GM21528 (cell line): ENCODE measurements at regions not wholly inside any gene's neighbourhood (a gene's known extent, or its start where the extent isn't known, plus 50 kb on each side); places are given as distances from the start of the nearest gene placed in this dataset.

Experiments
- ATAC-seq: cut with Tn5 transposase; IDR thresholded peaks from one replicate; pipeline ENCODE4 v1.9.1; 2021; ENCODE audit warnings: mild to moderate bottlenecking, moderate library complexity; ENCODE audit not compliant: unreplicated experiment, low FRiP score

DNA sequence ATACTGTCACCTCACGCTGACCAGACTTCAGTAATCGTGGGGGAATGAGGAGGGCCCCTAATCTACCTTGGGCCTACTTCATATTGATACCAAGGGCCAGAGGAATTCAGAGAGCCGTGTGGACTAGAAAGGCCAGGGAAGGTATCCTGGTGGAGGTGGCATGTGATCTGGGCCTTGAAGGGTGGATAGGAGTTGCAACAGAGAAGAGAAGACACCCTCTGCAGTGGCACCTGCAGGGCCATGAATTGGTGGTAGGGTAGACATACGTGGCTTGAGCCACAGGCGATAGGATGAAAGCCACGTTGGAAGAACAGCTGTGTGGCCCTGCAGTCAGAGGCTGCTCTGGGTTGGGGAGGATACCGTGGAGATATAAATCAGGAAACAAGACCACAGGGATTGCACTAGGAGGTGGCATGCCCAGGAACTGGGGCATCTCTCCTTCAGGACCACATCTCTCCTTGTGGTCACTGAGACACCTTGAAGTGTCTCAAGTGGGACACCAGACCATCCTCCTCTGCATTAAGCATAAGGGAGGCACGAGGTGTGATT is 141.4 kb downstream of the CYP26B1 start:
- ATAC-seq, result no peak

DNA sequence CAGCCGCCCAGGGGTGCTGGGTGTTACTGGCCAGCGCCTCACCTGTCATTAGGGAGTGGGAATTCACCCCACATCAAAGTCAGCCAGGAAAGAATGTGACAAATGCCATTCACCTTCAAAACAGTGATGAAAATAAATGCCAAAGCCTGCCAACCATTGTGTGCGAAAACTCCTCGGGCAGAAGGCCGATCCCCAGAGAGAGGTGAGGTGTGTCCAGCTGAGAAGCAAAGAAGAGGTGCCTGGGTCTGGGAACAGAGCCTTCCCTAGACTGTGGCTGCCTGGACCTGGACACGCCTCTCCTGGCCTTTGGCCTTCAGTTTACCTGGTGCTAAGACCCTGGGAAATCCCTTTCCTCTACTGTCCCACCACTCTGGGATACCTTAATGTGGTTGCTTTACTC is 142.7 kb downstream of the CYP26B1 start:
- no peak for ATAC-seq

DNA sequence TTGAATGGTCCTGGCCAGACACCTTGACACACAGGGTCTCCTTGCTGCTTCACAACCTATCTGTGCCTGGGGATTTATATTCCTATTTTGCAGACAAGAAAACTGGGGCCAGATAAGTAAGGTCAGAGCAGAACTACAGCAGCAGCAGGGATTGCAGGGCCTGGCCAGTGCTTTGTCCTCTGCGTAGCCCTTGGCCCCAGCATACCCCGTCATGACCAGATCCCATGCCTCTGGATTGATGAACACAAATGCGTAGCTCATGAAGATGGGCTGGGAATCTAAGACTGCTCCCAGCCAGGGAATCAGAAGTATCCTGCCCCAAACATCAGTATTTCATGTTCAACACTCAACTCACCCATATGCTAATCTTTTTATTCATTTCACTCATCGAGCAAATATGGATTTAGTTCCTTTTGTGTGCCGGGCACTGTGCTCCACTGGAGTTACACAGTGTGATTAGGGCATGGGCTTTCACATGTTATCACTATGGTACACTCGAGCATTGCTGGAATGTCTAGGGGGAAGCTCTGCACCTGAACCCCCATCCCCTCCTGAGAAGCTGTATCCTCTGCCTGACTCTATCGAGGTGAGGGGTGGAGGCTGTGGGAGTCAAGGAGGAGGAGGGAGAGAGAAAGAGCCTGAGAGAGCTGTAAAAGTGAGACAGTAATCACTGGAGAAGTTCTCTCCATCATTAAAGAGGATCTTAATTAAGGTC is 143.3 kb downstream of the CYP26B1 start:
- no peak for ATAC-seq

DNA sequence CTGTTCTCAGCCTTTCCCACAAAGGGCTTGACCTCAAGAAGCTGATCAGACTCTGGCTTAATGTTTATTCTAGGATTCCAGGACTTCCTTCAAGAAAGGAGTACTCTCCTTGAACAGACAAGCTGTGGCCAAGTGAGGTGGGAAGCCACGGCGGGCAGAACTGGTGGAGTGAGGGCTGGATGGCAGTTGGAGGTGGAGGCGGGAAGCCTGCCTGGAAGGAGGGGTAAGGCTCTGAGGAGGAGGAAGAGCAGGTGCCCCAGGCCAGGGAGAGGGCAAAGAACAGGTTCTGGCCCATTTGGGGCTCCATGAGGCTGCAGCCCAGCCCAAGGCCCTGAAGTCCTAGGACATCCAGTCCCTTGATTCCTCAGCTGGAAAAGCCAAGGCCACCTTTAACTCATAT is 143.9 kb downstream of the CYP26B1 start:
- no peak for ATAC-seq

DNA sequence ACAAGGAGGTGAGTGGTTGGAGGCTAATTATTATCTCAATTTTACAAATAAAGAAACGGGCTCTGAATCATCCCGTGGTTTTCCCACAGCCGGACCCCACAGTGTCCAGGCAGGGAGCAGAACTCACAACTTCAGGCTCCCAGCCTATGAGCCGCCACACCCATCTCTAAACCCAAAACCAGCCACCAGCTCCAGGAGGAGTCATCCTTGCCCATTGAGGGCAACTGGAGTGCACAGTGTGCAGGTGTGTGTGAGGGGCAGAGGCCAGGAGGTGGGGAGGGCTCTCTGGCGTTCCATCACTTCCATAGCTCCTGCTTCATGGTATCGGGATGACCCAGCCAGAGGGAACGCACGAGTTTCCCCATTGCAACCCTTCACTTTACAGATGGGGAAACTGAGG is 144.5 kb downstream of the CYP26B1 start:
- ATAC-seq, result no peak

DNA sequence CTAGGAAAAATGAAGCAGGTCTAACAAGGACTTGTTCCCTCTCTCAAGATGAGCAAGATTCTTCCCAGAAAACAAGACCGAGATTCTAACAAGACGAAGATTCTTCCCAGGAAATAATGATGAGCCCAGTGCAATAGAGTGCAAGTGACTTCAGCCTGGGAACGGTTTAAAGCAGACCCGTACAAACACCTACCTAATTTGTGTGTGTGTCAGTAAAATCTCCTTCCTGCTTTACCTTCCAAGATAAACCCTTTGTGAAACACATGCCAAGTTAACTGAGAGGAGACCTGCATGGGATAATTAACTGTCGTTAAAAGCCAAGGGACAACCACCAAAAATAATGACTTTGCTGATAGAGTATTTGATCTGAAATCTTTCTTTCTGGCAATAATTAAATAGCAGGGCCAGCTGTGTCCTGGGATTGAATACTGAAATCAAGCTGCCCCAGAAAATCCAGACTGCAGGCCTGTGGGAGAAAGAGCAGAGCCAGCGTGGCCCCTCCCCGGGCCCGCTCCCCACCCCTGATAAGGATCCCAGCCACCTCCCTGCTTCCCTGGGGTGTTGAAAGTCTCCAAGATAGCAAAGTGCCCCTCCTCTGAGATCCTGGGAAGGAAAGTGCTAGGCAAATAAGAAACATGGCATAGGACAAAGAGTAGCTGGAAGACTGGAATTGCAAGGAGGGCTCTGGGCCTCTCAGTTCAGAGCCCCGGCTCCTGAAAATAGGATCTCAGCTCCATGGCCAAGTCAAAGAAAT is 145.5 kb downstream of the CYP26B1 start:
- no peak for ATAC-seq

DNA sequence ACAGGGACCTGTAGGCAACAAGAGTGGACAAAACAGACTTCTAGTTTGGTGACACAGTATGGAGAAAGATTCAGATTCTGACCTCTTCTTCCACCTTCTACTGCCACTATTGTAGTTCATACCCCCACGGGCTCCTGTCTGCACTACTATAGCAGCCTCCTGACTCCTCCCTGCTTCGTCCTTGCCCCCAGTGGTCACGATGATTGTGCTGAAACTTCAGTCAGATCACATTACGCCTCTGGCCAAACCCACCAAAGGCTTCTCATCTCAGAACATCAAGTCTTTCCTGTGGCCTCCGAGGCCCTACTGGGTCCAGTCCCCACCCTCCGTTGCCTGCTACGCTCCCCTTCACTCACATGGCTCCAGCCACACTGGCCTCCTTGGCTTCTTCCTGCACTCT is 147.6 kb downstream of the CYP26B1 start:
- ATAC-seq, result no peak

DNA sequence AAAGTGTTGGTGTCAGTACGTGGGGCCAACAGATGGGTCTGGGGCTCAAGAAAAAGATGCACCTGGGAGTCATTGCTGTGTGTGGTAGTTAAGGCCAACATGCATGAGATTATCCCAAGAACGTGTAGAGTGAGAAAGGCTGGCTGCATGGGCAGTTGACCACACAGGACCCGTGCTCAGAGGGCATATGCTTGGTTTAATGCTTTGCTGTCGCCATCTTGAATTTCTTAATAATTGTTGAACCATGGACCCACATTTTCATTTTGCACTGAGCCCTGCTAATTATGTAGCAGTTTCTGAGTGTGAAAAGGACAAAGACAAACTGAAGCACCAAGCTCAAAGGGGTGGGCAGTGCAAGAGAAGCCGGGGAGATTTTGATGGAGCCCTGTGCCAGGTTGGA is 148.1 kb downstream of the CYP26B1 start:
- ATAC-seq, result no peak

DNA sequence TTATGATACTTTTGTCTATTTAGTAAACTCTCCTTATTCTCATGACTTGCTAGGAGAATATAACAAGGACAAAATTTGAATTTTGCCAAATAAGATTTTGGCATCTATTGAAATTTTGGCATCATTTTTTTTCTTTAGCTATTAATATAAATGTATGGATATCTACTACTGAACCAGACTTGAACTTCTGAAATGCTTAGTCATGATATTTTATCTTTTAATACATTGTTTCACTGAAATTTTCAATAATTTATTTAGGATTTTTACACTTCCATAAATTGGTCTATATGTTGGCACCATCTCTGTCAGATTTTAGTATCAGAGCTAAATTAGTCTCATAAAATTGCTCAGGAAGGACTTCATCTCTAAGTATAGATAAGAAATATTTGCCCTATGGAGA is 149.8 kb downstream of the CYP26B1 start:
- no peak for ATAC-seq

DNA sequence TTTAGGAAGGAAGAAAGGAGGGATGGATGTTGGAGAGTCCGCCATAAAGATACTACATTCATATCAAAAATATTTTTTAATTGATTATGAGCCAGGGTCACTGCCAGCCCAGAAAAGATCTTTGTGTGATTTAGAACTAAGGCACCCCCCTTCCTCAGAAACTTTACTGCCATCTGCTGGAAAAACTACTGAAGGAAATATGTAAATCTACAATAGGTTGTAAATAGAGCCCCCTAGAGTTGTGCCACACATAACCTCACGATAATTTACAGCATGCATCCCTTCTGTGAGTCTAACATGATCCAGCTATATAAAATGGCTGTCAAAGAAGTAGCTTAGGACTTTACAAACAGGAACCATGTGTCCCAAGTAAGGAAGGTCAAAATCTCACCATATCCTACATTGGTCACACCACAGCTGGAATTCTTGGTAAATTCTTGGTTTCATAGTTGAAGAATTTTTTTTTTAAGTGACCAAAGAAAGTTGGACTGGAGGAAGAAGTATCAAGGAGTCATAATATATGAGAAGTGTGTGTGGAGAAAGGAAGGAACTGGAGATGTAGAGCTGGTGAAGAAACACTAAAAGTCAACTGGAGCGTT is 152.5 kb downstream of the CYP26B1 start:
- ATAC-seq, result no peak

DNA sequence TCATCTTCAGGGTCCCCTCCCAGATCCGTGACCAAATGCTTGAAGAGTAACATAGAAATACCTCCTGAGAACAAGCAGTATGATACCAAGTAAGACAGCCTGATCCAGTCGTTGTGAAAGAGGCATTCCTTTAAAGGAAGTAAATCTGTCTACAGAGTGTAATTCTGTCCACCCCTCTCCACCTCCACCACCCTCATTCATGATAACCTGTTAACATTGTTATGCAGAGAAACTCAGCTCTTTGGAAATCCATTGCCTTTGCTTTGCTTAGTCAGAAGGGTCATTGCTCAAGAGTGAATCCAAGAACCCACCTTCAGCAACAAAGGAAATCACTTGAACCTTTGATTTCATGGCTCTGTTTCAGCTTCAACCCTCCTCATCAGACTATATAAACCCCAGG is 155.6 kb downstream of the CYP26B1 start:
- no peak for ATAC-seq

DNA sequence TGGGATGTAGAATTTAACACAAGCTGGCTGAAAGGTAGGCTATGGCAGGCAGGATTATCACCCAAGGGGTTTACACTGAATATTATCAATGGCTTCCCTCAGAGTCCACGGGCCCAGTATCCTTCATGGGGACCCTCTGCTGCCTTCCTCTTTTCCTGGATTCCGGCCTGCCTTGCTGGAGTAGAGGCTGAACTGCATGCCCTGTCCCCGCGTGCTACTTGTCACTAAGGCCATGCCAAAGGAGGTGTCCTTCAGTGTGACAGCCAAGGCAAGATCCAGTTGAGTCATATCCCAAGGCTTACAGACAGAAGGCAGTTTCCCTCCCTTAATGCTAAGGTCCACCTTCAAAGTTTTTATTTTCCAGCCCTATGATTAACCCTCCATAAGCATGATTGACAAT is 156.3 kb downstream of the CYP26B1 start:
- ATAC-seq, result no peak

DNA sequence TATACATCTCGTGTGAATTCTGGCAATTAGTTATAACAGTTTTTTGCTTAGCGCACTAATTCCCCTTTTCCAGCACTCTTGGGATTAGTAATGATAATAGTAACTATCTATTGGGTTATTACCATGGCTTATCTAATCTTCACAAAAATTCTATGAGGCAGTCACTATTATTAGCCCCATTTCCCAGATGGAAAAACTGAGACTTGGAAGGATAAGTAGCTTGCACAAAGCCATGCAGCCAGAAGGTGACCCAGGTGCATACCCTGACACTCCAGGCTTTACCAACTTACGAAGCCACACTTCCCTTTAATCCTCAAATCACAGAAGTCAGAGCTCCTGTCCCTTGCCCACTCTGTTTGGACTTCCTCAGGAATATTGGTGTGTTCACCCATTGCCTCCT is 156.8 kb downstream of the CYP26B1 start:
- no peak for ATAC-seq

DNA sequence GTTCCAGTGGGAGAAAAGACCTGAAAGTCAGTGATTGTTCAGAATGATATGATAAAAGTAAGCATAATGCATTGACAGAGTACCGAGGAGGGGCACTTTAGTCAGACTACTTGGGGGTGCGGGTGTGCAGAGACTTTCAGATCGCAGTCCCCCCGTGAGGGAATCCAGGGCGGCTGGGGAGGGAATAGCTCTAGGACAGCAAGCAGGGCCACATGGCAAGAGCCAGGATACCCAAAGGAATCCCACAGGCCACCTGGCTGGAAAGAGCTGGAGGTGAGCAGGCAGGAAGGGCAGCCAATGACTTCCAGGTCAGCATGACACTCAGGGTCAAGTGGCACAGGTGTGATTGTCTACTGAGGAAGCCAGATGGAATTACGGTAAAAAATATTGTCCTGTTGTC is 157.5 kb downstream of the CYP26B1 start:
- ATAC-seq, result no peak

DNA sequence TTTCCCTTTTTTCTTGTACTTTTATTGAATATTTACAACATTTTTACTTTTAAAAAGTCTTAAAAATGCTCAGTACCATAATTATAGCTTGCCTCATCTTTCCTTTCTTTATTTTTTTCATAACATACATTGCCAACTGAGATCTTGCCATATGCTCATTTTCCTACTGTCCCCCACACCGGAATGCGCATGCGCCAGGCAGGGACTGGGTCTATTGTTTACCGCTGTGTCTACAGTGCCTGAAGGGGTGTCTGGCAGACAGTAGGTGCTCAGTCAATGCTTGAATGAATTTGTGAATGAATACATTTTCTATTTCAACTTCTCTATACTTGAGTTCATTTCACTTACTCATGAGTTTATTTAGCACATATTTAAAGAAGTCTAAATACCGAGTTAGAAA is 158.0 kb downstream of the CYP26B1 start:
- ATAC-seq, result no peak

DNA sequence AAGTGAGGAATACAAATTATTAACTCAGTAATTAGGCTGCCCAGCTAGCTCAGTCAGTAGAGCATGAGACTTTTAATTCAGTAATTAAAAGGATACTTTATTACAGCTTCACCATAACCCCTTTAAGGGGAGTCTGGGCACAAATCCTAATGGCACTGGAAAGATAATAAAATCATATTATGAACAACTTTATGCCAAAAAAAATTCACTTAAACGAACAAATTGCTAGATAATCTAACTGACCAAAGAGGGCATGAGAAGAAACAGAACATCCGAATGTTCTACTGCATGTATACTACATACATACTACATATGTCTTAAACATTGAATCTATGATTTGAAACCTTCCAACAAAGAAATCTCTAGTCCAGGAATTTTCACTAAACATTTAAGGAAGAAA is 159.5 kb downstream of the CYP26B1 start:
- no peak for ATAC-seq

DNA sequence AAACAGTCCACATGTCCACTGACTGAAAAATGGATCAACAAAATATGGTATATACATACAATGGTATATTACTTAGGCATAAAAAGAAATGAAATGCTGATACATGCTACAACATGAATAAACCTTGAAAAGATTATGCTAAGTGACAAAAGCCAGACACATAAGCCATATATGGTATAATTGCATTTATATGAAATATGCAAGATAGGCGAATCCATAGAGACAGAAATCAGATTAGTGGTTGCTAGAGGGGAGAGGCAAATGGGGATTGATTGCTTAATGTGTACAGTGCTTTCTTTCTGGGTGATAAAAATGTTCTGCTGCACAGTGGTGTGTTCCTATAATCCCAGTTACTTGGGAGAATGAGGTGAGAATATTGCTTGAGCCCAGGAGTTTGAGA is 171.0 kb downstream of the CYP26B1 start:
- ATAC-seq, result no peak

DNA sequence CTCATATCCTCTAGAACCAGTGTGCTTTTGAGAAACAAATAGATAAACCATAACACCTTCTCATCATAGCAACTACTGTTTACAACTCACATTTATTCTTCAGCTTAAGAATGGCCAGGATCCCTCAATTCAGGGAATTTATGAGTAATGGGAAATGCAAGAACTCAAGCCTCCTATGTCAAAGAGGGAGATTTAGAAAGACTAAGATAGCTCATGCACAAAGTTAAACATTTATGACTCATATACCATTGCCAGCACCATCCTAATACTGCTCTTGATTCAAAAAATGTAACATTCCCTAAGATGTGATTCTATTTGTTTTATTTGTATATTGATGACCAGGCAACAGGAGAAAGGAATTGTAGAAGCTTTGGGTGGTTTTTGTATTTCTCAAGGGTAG is 172.8 kb downstream of the CYP26B1 start:
- ATAC-seq, result no peak

DNA sequence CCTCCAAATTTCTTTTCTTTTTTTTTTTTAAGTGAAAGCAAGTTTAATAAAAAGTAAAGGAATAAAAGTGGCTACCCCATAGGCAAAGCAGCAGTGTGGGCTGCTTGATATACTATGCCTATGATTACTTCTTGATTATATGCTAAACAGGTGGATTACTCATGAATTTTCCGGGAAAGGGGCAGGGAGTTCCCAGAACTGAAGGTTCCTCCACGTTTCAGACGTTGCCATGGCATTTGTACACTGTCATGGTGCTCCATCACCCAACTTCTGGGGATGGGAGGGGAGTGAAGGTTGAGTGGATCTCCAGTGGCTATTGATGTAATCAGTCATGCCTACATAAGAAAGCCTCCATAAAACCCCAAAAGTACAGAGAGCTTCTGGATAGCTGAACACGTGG is 176.2 kb downstream of the CYP26B1 start:
- no peak for ATAC-seq

DNA sequence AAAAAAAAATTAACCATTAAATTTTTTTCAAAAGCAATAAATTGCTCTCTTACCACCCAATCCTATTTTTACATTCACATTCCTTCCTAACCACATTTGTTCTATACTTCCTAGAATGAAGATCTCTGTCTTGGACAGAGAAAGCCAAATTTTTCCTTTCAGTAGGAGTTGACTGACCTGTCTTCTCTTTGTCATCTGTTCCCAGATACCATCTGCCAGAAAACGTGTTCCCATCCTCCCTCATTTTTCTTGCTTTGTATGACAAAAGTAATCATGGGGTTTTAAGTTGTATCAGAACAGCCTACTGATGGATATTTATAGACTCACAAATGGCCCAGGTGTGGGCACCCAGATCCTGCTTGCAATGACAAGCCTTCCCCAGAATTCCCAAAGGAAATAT is 182.1 kb downstream of the CYP26B1 start:
- no peak for ATAC-seq

DNA sequence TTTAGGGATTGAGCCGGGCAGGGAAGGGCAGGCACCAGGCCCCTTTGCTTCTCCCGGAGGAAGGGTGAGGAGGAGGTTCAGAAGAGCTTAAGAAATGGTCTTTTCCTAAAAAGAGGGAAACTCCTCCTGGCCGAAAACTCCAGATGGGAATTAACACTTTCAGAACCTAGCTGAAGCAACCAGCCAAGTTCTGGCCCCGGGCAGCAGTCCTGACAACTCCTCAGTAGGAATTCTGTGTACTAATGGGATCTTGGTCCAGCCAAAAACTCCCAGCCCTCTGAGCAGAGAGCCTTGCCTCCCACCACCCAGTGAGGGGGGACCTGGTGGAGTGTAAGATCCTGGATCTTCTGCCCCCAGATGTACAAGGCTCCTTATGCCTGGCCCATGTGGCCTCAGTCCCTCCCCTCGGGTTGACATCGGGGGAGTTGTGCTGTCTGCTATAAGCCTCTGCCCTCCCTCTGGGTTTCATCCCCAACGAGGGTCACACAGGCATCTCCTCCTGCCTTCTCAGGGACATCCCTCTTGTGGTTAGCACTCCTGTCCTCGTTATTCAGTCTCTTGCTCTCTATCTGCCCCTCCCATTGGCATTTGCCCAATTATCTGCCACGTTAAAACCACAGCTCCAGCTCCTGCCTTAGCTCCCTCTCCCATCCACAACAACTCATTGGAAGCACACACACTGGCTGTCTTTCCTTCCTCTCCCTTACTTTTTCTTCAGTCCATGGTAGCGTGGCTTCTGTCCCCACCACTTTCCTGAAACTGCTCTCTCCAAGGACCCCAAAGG is 184.6 kb downstream of the CYP26B1 start:
- no peak for ATAC-seq
